DND-41 (cell line): ENCODE measurements at regions not wholly inside any gene's neighbourhood (a gene's known extent, or its start where the extent isn't known, plus 50 kb on each side); places are given as distances from the start of the nearest gene placed in this dataset.

Experiments
- EZH2 ChIP-seq: IDR thresholded peaks from 3 replicates; pipeline ENCODE4 v1.6.1; 2012; ENCODE audit warnings: borderline replicate concordance, low read depth, mild to moderate bottlenecking, moderate library complexity, low read length, inconsistent platforms; ENCODE audit not compliant: severe bottlenecking
- TF ChIP-seq, protein P1 (sequence below): IDR thresholded peaks from 2 replicates; pipeline ENCODE4 v1.5.1; 2012; ENCODE audit warnings: borderline replicate concordance, low read length, moderate library complexity, mild to moderate bottlenecking; ENCODE audit not compliant: poor library complexity, severe bottlenecking; ENCODE audit errors: extremely low read depth

- TF ChIP-seq, protein P1, sequence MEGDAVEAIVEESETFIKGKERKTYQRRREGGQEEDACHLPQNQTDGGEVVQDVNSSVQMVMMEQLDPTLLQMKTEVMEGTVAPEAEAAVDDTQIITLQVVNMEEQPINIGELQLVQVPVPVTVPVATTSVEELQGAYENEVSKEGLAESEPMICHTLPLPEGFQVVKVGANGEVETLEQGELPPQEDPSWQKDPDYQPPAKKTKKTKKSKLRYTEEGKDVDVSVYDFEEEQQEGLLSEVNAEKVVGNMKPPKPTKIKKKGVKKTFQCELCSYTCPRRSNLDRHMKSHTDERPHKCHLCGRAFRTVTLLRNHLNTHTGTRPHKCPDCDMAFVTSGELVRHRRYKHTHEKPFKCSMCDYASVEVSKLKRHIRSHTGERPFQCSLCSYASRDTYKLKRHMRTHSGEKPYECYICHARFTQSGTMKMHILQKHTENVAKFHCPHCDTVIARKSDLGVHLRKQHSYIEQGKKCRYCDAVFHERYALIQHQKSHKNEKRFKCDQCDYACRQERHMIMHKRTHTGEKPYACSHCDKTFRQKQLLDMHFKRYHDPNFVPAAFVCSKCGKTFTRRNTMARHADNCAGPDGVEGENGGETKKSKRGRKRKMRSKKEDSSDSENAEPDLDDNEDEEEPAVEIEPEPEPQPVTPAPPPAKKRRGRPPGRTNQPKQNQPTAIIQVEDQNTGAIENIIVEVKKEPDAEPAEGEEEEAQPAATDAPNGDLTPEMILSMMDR: no peak
- no peak for TF ChIP-seq EZH2
These were observed 805.7 kb downstream of the CDH9 start for GRCh38 chr5:26232706-26233105.
